ENCODE measurements at regions not wholly inside any gene's neighbourhood (a gene's known extent, or its start where the extent isn't known, plus 50 kb on each side); places are given as distances from the start of the nearest gene placed in this dataset.
"Not testable (repeated sequence)": the region's sequence is repeated elsewhere in the genome, so short reads cannot be mapped to it uniquely, and the experiment has no call there.

DNA sequence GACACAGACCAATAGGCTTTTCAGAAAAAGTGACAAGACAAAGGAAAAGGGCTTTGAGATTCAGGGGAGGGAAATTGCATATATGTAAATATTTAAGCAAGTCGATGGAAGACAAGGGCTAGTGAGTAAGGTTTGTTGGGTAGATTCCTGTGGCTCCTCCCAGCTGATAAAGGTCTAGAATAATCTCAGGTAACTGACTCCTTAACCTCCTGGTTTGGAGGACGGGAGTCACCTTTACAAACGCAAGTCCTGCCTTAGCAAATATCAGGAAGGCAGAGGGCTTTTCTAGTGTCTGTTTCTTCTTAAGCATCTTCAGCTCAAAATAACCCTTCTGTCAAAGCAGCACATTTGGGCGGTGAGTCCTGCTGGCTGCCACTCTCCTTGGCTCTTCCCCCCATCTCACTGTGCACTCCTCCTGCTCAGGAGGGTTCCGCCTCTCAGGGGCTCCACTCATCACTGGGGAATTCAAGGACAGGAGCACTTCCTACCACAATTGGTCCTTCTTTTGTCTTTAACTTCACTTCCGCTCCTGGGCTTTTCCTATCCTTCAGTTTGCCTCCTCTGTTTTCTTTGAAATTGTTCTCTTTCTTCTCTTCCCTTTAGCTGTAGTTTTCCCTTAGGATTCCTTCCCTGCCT, 496.3 kb upstream of the KLF6 start:
- no peak for DNase-seq

DNA sequence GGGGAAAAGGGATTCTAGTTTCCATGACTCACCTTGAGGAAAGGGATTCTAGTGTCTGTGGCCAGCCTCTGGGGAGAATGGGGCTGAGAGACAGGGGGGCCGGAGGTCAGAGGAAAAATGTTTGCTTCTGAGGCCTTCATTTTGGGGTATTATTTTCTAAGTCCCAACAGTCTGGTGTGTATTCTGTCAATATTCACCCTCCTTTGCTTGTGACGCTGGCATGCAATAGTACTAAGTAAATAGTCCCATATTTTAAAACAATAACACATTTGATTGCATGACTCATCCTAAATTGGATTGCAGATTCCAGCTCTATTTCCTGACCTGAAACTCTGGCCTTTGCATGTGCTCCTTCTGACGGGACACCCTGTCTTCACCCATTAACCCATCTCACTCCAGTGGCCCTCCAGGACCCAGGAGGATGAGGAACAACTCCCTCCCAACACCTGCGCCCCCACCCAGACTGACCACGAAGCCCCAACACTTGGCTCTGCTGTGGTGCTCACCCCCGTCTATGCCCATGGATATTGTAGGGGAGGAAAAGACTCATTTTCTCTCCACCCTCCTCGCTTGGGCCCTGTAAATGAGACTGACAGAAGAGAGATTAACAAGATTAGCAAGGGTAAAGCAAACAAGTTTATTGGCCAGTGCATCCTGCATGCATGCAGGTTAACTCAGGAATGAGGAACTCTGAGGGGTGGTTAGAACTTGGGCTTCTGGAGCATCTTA, 495.6 kb upstream of the KLF6 start:
- no peak for DNase-seq

DNA sequence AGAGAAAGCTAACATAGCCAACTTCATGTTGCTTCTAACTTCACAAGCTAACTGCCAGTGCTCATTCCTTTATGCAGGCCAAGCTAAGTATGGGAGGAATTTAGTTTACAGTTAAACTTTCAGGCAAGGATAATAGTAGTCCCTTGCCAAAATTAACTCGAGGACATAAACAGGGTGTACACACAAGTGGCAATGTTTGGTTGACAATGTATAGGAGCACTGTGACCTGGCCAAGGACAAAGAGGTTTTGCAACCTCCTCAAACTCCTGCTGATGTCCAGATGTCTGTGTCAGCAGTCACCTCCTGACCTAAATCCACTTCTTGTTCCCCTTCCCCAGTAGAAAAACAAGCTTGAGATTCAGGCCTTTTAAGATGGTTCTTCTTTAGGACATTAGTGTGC, 494.6 kb upstream of the KLF6 start:
- no peak for DNase-seq

DNA sequence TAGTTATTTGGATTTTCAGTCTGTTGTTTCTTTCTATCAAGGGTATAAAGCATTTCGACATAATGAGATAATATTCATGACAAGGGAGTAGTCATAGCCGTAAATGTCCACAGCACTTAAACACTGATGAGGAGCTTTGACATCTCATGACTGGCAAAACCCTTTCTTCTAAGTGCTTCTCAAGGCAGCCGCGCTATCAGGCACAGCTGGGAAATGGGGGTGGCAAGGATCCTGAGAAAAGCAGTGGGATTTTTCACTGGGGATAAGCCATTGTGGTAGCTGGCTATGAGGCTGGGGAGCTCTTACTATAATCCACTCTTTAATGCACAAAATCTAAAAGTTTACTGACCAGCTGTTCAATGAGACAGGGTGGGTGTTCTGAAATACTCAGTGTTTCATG, 493.2 kb upstream of the KLF6 start:
- no peak for DNase-seq

DNA sequence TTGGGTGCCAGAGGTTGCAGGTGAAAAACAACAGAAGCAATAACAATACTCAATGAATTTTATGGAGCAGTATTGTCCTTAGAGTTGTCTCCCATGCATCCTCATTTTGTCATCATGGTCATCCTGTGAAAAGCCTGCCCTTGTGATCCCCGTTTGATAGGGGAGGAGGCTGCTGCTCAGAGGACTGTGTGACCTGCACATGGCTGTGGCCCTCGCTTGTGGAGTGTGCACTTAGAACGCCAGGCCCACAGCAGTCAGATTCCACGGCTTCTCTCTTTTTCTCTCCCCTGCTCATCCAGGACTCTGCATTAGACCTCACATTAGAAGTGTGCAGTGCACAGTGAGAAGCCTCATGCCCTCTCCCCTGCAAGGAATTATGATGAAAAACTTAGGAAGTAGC, 491.1 kb upstream of the KLF6 start:
- DNase-seq: no peak

DNA sequence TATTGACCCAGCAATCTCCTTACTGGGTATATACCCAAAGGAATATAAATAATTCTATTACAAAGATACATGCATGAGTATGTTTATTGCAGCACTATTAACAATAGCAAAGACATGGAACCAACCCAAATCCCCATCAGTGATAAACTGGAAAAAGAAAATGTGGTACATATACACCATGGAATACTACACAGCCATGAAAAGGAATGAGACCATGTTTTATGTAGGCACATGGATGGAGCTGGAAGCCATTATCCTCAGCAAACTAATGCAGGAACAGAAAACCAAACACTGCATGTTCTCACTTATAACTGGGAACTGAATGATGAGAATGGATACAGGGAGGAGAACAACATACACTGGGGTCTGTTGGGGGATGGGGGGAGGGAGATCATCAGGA, 489.7 kb upstream of the KLF6 start:
- not testable (repeated sequence) for DNase-seq

DNA sequence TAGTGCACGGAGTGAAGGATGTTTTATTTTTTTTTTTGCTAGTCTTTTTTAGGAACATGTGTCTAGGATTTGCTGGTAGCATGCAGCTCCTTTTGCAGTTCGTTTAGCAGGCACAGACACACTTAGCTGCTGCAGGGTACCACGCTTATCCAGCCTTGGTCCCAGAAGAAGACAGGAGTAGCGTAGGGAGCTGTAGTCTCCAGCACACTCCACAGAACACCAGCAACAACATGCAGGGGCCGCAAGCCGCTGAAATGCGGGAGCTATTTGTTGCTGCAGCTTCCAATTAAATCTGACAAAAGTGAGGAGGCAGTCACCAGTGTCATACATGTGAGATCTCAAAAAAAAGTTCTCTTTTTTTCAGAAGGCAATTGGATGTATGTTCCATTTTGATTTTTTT, 486.2 kb upstream of the KLF6 start:
- no peak for DNase-seq

DNA sequence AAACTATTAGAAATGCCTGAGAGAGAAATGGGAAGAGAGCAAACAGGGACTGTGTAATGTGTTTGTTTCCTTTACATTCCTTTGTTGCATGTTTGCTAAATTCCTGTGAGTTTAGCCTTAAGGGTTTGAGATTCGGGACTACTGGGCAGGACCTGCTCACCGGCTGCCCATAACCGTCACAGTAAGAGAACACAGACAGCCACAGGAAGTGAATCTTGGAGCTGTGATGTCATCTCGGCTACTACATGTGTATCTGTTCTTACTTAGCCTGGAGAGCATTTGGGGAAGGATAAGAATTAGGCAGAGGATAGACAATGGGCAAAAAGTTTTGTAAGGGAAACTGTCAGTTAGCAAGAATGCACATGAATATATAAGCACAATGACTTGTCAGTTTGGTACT, 485.1 kb upstream of the KLF6 start:
- no peak for DNase-seq

DNA sequence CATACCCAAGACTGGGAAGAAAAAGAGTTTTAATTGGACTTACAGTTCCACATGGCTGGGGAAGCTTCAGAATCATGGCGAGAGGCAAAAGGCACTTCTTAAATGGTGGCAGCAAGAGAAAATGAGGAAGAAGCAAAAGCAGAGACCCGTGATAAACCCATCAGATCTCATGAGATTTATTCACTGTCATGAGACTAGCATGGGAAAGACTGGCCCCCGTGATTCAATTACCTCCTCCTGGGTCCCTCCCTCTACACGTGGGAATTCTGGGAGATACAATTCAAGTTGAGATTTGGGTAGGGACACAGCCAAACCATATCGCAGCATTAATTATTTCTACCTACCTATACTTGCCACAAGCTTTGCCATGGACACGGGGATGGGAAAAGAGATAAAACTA, 483.5 kb upstream of the KLF6 start:
- not testable (repeated sequence) for DNase-seq

DNA sequence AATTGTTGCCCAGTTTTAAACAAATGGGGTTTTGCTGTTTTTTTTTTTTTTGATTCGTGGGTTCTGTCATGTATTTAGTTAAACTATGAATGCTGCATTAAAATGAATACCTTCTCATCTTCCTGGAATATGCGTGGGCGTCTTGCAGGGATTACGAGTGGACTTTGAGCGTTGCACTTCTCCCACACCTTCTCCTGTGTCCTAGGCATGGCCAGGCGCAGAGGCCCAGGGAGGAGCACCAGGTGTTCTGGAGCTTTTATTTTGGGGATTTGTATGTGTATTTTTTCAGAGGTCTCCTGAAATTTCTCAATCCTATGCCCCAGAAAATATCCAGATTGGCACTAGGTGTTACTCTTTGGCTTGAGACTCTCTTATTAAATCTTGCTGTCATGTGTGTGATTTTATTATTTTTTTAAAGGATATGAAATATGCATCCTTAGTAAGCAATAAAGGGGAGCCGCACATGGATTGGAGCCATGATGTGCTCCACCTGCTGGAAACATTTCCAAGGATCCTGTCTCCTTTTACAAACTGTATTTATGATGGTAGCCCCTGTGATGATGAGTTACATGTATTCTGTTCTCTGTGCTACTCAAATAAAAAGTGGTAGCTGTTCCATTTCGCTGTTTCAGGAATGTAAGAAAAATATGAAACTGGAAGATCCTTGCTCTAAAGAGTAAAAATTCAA, 482.2 kb upstream of the KLF6 start:
- DNase-seq: no peak

DNA sequence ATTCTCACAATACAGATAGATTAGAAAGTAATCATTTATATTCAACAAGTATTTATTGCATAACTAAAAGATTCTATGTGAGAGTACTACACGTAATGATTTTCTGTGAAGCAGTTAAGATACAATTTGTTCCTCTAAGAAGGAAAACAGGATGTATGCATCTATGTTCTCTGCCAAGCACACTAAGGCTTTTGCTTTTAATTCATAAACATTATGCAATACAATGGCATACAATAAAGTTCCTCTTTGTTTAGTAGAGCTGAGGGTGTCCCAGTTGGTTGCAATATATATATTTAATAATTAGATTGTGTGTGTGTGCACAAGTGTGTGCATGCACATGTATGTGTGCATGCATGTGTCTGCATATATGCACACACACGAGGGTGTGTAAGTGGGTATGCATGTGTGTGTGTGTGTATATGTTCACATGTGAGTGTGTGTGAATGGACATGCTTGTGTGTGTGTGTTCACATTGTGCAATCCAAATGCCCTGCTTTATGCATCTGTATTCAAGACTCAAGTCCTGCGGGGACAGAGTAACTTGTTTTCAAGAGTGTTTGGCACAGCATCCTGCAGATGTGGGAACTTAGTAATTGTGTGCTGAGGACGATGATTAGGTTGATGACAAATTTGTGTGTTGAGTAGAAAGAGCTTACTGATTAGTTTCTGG, 481.5 kb upstream of the KLF6 start:
- DNase-seq: no peak

DNA sequence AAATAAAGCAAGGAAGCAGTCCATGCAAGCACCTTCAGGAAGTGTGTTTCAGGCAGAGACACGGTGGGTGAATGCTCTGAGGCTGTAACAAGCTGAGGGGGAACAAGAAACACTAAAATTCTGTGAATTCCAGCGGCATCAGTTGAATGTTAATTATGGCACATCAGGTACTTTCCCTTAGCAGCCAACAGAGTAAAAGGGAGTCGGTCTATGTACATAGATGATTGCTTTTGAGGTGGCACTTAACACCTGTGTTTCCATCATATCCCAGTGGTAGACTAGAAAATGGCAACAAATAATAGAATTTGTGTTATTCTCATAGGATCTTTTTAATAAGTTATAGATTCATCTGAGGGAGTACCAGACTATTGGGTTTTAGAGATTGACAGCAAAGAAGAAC, 481.0 kb upstream of the KLF6 start:
- no peak for DNase-seq

DNA sequence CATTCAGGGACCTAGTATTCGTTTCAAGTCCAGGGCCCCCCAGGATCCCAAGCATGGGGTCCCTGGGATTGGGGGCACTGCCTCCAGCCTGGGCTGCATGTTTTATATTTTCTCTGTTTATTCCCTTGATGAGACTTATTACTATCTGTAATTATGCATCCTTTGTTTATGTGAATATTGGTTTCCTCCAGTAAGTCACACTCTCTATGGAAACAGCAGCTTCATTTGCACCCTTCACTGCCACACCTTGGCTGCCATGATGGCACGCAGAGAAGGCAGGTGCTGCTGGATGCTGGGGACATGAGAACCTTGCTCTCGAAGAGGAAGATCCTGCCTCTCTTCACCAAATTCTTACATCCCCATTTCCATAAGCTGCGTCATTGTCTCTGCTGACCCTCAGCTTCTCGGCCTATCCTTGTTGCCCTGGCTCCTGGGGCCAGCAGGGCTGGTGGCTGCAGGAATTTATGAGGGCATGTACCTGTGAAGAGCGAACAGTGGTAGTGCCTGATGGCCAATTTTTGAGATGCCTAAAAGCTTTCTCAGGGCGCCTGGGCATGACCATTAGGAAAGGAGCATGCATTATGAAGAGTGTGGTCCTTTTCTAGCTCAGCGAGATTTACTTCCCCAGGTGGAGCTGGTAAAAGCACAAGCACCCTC, 479.3 kb upstream of the KLF6 start:
- no peak for DNase-seq

DNA sequence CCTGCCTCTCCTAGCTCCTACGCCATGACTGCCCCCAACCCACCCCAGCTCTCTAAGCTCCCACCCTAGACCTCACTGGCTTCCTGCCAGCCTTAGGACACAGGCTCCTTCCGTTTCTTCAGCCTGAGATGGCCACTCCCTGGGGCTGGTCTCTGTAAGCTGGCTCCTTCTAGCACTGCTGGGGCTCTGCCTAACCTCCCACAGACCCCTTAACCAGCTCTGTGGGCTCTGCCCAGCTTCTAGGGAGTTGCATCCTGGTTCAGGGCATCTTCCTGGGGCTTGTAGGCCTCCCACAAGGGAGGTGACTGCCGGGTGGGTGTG, 478.6 kb upstream of the KLF6 start:
- DNase-seq: no peak

DNA sequence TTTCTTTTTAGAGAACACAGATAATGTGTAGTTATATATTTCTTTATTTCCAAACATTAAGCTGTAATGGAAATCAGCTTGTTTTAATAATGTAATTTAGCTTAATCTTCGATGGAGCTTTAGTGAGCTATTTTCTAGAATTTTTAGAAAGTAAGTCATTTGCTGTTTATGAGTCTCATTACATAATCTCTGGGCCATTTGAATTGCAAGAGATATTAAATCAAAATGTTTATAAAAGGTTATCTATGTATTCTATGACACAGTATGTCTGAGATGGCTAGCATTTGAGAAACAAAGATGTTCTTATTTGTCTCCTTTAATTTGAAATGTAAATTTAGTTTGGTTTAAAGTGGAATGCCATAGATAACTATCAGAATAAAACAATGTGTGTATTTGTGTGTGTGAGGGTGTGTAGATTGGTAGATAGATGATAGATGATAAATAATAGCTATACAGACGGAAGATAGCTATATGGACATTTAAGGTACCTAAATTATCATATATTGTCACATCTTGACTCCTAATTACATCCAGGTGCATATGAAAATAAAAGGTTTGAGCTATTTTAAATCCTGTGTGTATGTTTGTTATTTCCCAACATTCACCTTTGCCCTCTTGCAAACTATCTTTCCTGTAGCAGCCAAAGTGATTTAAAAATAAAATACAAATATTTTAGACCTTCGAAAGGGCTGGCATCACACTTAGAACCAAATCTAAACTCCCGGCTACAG, 478.0 kb upstream of the KLF6 start:
- no peak for DNase-seq

DNA sequence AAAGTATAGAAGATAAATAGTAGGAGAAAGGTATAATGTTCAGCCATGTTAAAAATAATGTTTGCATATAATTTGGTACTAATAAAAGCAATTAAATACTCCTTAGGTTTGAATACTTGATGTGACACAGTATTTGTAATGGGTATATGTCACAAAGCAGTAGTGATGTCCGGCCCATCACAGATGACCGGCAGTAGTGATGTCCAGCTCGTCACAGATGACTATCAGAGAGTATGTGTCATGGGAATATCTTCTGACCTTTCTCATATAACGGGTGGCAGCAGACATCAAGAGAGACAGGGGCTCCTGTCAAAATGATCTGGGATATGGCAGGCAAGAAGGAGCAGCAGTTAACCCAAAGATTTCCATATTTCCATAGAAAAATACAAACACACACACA, 477.4 kb upstream of the KLF6 start:
- no peak for DNase-seq

DNA sequence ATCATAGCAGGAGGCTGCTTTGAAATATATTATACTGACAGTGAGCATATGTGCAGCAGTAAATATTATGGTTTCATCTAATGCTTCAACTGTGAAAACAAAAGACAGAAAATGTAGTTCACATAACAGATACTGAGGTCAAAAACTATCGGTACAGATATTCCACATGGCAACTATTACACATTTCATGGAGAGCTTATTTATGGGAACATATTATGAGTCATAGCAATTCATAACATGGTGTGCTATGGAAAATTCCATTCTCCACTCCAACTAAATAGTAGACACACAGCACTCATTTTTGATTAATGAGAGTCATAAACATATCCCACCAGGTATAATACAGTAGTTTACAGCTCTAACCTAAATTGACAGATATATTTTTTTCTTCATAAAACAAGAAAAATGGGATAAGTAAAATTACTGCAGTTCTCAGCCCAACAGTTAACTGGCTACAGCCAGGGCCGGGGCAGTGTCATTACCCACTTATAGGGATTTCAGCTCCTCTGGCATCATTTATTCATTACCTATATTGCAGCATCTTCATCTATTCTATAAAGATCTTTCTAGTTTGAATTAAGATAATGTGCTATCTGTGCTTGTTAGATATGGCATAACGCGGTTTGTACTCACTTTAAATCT, 475.6 kb upstream of the KLF6 start:
- no peak for DNase-seq

DNA sequence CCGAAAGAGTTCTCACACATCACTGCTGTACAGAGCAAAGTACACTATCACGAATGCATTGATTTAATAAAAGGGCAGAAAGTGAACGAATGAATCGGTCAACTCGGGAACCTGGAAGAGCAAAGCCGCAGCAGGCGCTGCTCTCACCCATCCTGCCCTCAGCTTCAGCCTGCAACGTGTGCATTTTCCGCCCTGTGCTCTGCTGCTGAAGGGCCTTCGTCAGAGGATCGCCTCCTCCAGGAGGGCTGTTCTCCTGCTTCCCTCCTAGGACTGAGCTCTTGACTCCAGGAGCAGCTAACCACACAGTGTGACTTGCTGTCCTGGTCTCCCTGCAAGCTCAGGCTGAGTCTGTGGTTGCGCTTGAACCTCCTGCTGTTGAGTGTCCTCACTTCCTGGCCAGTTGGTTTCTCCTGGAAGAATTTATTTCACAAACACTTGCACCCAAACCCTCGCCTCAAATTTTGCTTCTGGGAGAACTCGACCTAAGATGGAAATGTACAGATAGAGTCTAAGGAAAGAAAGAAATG, 473.0 kb upstream of the KLF6 start:
- DNase-seq: no peak

DNA sequence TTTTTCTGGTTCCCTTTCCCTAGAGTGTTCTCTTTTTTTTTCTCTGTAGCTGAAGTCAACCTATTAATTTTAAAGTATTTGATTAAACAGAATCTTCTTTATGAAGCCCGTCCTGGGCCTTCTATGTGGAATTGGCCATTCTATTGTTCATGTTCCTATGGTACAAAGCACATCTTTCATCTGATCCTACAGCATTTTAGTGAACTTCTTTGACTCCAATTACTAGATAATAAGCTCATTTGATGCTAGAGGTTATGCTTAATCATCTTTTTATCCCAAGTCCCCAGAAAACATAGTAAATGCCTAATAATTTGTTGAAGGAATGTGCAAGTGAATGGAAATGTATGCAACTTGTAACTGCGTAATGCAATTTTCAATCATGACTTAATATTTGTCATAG, 472.0 kb upstream of the KLF6 start:
- DNase-seq: no peak

DNA sequence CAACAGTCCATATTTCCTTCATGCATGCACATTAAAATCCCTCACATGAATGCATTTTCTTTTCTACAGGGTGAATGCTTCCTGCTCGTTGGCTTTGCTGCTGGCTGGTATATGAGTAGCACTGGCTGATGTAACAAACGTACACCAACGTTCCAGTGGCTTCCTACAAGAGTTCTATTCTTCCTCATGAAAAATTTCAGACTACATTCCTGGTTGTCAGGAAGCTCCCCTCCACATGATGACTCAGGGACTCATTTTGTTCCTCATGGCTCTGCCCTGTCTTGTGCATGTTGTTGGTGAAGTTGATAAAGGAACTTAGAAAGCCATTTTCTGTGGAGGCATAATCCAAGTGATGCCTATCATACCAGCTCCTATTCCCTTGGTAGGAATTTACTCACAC, 470.7 kb upstream of the KLF6 start:
- no peak for DNase-seq

DNA sequence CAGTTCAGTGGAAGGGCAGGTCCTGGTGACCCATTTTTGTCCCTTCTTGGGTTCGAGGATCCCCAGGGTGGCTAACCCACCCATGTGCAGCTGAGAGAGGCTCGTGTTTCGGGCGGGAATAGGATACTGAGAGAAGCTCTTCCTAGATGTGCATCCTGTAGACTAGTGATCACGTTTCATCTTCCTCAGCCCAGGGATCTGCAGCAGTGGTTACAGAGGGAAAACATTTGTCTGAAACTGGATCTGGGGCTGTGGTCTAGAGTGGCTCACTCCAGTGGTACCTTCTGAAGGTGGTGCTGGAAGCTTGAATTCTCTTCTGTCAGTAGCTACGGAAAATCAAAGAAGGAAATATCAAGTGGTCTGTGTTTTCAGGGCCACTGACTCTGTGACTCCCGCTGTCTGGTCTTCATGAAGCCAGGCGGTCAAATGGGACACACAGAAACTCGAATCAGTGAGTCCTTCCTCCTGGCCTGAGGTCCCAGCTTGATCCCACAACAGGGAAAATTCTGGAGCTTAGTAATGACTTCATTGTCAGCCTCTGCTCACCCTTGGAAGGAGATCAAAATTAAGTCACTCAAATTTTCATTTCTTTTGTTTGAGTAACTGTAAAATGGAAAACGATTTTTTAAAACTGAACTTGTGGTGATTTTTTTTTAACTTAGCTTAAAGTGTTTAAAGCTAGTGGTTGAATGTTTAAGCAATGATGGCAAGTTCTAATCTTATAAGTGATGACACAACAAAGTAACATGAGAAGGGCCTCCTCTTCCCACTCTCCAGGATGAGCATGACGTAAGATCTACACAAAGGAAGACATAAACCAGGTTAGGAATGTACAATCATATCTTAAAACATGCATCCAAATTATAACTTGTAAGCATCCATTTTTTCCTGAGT, 469.3 kb upstream of the KLF6 start:
- DNase-seq: no peak

All from cerebellar nuclear complex (tissue), 1 donor.